HL-60/S4 (cell line): ENCODE measurements at regions not wholly inside any gene's neighbourhood (a gene's known extent, or its start where the extent isn't known, plus 50 kb on each side); places are given as distances from the start of the nearest gene placed in this dataset.

Experiments used
- in situ Hi-C: fragments of 300-500 bp; cut with MboI; formaldehyde crosslinking; loops from 2 replicates; pipeline ENCODE4 v1.14.3; 2022; ENCODE audit warnings: low sequenced_read_pairs

DNA sequence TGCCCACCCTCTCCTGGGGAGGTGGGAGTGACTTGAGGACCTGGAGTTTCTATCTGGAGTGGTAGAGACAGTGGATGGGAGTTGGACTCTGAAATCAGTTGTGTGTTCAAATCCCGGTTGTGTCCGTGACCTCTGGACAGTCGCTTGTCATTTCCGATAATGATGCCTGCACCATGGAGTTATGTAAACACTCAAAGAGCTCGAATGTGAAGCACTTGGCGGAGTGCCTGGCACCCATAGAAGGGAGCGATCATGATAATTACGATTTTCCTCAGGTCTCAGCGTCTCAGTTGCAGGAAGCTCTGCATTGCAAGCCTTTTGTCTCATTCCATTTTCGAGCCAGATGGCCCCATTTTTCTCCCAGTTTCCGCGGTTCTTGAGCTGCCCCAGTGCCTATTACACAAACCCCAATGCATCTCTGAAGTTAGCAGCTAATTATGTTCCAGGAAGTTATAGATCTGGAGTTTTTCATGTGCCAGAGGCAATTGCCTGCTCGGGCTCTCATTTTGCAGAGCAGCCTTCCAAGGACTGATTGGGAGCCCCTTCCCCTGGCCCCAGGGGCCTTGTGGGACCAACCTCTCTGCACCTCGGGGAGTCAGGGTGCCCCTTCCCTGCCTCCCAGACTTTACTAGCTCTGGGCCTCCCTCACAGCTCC lies 175.5 kb upstream of the MVB12B start:
- in situ Hi-C loops = no loop called here

DNA sequence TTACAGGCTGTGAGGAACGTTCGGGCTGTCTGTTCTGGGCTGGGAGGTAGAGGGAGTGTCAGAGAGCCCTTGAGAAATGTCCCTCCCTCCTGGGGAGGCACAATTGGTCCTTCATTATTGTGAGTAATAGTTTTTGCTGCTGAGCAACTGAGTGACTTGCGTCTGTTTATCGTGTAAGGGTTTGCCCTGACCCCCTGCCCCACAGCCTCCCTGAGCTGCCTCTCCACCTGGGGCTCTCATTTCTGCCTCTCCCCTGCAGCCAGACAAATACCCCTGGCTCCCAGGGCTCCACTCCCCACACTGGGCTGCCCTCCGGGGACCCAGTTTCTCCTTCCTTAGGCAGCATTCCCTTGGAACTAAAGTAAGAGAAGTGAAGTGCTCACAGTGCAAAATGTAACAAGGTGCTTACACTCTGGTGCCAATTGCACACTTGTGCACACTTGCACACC lies 174.9 kb upstream of the MVB12B start:
- in situ Hi-C loops = no loop called here

DNA sequence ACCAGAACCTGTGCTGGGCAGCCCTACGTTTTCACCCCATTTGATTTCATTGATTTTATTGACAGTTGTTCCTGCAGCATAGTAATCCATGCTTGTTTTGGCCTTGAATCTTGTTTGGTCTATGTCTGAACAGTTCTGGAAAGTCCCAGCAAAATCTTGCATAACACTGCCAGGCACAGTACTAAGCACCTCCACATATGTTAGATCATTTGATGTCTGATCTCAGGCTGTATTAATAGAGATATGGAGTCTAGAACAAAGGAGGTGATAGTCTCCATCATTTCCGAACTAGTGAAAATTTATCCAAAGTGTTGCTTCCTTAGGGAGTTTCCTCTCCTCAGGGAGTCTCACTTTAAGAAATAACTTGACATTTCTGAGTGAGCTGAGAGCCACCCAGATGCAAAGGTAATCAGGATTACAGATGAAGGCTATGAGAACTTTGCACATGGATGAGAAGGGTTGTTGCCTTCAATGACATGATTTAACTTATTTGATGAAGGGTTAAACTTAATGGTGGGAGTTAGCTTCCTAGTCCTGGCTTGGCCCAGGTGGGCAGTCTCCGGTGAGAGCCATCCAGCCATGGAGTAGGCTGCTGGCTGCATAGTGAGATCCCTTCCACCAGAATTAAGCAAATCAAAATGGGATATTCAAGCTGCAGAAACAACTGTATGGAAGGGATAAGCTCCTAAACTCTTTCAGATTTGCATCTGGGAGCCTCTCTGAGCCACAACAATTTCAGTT lies 173.8 kb upstream of the MVB12B start:
- in situ Hi-C loops = no loop called here

DNA sequence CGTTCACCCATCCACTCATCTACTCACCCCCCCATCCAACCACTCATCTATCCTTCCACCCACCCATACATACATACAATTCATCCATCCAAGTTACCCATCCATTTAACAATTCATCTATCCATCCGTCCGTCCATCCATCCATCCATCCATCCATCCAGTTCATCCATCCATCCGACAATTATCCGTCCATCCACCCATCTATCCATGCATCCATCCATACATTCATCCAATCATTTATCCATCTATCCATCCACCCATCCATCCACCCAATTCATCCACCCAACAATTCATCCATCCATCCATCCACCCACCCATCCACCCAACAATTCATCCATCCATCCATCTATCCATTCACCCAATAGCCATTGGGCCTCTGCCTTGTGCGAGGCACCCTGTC lies 173.2 kb upstream of the MVB12B start:
- in situ Hi-C loops = no loop called here

DNA sequence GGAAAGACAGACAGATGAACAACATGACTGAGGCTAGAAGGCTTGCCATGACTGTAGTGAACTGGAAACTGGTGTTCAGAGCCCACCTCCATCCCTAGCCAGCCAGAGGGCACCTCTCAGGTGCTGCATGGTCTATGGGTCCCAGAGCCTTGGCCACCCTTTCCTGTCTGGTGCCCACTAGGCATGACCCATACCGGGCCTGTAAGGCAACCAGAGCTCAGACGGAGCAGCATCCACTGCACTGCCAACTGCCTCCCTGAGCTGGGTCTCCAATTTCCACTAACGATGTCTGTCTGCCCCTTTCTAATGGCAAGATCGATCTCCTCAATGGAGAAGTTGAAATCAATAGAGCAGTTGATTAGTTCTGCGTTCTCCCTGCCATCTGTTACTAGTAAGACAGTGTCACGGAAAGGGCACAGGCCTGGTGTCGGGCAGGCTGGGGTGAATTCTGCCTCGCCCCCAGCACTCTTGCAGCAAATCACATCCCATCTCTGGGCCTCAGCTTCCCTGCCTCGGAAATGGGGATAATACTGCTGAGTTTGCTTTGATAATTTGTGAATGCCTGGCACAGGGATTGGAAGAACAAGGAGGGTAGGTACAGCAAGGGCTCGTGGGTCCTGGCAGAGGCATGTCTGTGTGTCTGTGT lies 172.3 kb upstream of the MVB12B start:
- in situ Hi-C loops = no loop called here

DNA sequence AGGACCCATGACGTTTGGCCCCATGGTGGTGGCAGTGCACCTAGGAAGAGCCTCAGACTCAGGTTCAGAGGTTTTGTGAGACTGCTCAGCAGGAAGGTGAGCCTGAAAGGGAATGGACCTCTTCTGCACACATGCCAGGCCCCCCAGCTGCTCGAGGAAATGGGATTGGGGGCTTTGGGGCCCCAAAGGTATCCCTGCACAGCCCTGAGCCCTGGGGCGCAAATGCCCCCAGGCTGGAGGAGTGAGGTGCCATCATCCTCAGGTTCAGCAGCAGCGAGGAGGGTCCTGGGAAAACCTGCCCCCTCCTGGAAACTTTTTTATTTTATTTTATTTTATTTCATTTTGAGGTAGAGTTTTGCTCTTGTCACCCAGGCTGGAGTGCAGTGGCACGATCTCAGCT lies 171.8 kb upstream of the MVB12B start:
- in situ Hi-C loops = no loop called here

DNA sequence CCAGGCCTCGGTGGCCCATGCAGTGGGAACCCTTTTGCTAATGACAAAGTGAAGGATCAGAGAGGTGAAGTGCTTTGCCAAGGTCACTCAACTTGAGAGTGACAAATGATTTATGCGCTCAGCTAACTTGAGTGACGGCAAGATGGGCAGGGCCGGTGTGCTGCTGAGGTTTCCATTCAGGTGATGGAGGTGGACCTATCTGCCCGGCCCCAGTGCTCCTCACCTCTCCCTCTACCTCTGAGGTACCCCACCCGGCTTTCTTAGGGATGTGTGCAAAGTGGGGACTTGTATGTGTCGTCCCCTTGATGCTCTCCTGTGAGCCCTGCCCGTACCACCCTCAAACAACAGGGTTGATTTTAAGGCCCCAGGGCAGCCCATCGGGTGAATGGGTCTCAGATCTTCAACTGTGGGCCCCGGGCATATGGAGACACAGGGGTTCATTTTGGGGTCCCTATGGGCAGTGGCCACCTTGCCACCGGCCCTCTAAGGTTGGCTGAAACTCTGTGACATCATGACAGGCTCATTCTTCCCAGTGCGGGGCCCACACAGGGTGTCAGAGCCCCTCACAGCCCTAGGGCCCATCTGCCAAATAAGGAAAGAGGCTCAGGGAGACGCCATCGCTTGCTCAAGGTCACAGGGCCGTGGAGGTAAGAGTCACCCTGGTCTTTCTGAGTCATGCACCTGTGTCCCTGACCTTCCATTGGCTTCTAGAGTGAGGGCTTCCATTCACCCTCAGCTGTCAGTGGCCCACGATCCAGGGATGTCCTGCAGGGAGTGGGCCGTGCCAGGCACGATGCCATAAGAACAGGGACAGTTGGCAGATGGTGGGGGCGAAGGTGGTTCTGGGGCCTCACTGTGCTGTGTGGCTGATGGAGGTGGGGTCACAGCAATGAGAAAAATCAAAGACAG lies 170.6 kb upstream of the MVB12B start:
- in situ Hi-C loops = no loop called here

DNA sequence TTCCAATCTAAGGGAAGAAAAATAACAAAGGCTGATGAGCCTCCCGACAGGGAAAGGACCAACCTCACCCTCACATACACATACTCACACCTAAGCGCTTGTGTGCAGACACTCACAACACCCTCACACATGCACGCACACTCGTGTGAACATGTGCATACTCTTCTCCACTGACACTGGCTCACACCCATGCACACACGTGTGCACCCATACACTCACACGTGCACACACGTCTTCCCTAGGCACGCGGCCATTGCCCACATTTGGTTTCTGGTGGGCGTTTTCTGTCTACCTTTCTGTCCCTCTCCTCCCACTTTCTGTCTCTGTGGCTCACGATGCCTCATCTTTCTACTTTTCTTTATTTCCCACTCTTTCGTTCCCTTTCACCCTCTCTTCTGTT lies 169.7 kb upstream of the MVB12B start:
- in situ Hi-C loops = no loop called here

DNA sequence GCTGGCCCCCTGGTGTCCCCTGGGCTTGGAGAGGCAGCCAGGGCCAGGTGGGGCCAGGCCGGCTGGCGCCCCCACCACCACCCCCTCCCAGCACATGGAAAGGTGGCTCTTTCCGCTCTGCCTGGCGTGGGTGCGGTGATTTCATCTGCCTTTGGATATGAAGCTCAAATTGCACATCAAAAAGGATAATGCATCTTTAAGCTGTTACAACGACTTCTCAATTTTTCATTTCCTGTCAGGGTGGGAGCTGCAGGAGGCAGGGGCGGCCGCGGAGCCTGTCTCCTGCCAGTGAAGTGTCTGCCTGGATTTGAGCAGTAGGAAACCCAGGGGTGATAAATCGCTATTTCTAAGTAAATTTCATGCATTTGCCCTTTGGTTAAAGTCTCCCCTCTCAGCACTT lies 169.2 kb upstream of the MVB12B start:
- in situ Hi-C loops = no loop called here

DNA sequence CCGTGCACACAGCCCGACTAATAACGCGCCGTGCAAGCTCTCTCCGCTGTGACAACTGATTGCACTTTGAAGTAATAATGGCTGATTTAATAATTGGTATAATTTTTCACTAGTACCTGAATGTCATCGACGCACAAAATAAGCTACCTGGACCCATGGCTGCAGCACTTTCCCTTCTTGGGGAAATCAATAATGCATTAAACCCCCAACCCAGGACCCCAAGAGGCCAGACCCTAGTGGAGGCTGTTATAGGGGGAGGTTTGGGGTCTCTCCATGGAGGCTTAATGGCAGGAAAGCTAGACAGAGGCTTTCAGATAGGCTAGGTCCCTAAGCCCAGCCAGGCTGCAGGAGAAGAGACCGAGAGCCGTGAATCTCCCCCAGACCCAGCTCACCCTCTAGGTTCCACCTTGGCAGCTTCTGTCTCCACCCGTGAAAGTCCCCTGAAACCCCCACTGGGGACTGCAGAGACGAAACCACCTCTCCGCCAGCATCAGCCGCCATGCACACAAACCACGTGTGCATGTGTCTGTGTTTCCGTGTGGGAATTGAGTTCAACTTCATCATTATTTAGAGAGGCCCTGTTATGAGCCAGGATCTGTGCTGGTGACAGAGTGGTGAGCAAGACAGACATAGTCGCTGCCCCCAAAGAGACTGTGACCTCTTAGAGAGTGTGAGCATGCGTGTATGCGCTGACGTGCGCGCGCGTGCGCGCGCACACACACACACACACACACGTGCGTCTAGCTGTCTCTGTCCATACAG lies 168.6 kb upstream of the MVB12B start:
- in situ Hi-C loops = no loop called here

DNA sequence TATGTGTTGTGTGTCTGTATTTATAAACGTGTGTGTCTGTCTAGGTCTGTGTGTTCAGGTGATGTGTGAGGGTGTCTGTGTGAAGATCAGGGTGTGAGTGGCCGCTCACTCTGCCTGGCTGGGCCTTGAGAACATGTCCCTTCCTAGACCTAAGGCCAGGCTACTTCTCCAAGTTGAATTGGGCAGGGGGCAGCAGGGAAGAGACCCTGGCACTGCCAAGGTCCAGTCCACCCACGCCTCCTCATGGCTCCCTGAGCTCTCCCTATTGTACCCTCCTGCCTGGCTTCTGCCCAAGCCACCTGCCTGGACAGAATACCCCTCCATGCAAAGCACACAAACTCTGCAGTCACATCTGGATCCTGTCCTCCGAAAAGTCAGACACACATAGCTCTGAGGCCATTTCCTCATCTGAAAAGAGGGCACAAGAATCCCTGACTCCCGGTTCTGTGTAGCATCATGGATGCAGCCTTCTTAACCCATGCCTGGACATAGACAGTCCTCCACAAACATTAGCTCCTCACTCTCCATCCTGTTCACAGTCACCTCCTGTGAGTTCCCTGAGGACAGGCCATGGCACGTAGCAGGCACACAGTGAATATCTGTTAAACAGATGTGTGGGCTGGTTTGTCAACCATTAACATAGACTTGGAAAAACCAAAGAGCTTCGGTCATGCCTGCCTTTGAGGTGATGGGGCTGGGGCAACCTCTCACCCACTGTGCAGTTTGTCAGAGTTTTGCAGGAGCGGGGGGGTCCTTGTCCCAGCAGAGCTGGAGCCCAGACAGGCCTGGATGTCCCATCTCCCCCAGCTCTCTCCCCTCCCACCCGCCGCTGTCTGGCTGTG lies 167.8 kb upstream of the MVB12B start:
- in situ Hi-C loops = no loop called here

DNA sequence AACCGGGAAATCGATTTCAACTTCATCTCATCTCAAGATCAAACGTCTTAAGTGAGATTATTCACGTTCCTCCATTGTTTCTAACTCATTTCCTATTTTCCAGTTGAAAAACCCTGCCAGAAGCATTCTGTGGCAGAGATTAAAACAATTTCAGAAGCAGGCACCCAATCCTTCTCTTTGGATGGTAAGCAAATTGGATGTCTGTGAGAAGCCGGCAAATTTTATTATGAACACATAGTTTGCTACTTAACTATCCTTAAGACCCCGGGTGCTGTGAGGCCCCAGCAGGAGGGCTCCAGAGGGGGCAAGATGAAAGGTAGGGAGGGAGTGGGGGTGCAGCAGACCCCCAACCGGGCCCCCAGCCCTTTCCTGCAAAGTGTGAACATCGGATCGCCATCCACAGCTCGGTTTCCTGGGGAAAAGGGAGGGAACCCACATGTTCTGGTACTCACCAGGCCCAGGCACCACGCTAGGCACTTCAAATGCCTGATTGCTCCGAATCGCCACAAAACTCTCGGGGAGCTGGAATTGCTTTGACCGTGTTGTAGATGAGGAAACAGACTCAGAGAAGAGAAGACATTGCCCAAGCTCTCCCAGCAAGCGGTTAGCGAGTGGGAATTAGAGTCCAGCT lies 167.1 kb upstream of the MVB12B start:
- in situ Hi-C loops = no loop called here

DNA sequence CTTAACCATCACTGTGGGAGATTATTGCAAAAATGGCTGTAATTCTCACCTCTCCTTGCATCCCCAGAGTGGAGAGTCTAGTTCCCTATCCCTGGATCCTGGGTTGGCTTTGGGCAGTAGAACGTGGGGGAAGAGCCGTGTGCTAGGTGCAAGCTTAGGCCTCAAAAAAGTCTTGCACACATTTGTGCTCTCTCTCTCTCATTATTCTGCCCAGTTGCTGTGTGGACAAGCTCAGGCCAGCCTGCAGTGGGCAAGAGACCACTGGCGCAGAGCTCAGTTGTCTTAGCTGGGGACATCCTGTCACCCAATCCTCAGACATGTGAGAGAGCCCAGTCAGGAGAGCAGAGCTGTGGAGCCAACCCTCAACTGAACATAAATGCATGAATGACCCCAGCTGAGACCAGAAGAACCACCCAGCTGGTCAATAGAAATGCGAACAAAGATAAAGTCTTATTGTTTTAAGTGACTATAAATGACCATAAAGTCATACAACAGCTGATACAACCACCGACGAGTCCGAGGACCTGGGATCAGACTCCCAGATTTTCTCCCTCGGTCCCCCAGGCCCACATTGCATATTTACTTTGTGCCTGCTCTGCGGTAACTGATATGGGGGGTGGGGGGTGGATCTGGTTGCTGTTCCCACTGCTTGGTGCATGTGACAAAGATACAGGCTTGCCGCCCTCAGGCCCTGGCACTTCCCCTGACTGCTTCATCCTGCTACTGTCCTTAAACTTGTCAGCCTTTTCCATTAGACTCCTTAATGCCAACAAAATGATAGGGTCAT lies 166.4 kb upstream of the MVB12B start:
- in situ Hi-C loops = no loop called here

DNA sequence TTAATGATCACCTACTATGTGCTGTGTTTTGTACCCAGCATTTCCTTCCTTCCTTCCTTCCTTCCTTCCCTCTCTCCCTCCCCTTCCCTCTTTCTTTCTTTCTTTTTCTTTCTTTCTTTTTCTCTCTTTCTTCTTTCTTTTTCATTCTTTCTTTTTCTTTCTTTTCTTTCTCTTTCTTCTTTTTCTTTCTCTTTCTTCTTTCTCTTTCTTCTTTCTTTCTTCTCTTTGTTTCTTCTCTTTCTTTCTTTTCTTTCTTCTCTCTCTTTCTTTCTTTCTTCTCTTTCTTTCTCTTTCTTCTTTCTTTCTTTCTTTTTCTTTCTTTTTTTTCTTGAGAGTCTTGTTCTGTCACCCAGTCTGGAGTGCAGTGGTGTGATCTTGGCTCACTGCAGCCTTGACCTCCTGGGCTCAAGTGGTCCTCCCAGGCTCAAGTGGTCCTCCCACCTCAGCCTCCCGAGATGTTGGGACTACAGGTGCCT lies 165.7 kb upstream of the MVB12B start:
- in situ Hi-C loops = no loop called here

DNA sequence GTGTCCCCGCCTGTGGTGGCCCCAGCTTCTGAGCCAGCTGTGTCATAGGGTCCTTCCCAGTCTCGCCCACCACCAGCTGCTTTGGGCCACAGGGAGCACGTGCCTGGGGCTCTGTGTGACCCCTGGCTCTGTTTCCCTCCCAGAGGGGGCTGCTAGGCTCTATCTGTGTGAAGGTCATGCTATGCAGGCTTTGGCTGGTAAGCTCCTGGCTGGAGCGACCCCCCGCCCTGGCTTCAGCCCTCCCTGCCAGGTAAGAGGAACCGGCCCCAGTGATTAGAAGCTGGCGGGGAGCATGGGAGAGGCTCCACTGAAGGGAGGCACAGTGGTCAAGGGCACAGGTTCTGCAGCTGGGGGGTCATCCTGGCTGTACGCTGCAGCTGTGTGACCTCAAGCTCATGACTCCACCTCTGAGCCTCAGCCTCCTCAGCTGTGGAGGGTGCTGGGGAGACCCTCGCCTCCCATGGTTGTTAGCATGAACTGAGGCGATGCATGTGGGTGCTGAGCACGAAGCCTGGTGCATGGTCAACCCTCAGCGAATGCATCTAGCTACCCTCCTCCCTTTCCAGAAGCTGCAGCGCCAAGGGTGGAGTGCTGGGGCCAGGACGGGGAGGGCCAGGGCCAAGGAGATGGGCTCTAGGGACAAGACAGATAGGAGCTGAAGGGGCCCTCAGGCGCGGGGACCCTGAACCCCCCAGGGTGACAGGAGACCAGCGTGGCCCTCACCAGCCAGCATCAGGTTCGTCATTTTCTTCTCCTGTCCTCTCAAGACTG lies 163.8 kb upstream of the MVB12B start:
- in situ Hi-C loops = no loop called here

DNA sequence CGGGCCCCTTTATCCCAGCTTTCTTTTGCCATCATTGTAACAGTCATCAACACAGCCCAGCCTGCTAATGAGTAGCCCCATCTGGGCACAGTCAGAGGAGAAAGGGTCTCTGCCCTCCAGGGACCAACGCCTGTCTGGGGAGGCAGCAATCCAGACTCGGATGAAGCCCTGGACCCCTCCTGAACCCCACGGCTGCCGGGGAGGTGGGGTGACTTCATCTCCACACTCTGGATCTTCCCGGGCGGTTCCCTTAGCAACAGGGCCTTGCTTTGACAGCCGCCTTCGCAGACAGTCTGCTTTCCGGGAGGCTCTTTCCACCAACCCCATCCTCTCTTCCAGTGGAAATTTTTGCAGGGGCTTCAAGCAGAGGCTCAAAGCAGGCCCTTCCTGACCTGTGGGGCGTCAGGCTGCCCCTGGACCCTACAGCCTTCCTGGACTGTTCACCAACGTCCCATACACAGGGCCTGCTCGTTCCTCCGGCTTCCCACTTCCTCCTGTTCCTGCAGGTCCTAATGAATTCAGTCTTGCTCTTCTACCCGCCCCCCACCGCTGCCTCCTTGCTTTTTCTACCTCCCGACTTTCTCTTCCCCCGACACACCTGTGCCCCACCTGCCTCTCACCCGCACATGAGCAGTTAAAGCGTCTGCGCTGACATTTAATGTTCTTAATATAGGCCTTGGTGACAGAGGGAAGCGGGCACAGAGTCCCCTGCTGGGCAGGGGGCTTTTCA lies 161.7 kb upstream of the MVB12B start:
- in situ Hi-C loops = no loop called here

DNA sequence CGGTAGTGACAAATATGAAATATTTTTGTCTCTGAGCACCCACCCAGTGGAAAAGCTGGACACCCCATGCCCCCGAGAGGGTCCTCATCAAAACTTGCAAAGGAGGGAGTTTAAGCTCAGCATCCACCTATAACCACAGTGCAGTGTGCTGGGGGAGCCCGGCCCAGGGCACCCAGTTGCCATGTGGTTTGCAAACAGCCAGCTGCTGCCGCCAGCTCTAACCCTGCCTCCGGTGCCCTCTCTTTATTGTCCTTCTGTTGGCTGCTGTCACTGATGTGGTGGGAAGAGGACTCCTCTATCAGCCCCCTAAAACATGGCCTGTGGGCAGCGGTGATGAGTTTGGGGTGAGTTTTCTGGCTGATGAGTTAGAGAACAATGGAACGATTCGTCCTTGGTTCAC lies 160.9 kb upstream of the MVB12B start:
- in situ Hi-C loops = no loop called here
